SW480 (cell line): ENCODE measurements at regions not wholly inside any gene's neighbourhood (a gene's known extent, or its start where the extent isn't known, plus 50 kb on each side); places are given as distances from the start of the nearest gene placed in this dataset.

Source experiments
- DNase-seq: peaks from one replicate; pipeline ENCODE4 v3.0.0-alpha.2; 2016; ENCODE audit warnings: low spot score

- no peak for DNase-seq
Observed at GRCh38 chr13:85742355-85742754, 56.9 kb downstream of the SLITRK6 start.

GRCh38 chr13:85741017-85741416 is 58.2 kb downstream of the SLITRK6 start:
- DNase-seq = no peak

- DNase-seq = no peak
Observed at GRCh38 chr13:85738696-85739320, 60.4 kb downstream of the SLITRK6 start.

GRCh38 chr13:85737952-85738351 is 61.3 kb downstream of the SLITRK6 start:
- no peak for DNase-seq

GRCh38 chr13:85729296-85729695 is 69.9 kb downstream of the SLITRK6 start:
- no peak for DNase-seq

- DNase-seq = no peak
Observed at GRCh38 chr13:85728811-85729210, 70.4 kb downstream of the SLITRK6 start.

- no peak for DNase-seq
Observed at GRCh38 chr13:85725433-85725832, 73.8 kb downstream of the SLITRK6 start.

GRCh38 chr13:85724546-85725432 is 74.4 kb downstream of the SLITRK6 start:
- DNase-seq = no peak

- DNase-seq = no peak
Observed at GRCh38 chr13:85719749-85720148, 79.5 kb downstream of the SLITRK6 start.

GRCh38 chr13:85717921-85718320 is 81.3 kb downstream of the SLITRK6 start:
- DNase-seq = no peak

GRCh38 chr13:85710545-85710944 is 88.7 kb downstream of the SLITRK6 start:
- DNase-seq = no peak

GRCh38 chr13:85709721-85710120 is 89.5 kb downstream of the SLITRK6 start:
- DNase-seq = no peak

- no peak for DNase-seq
Observed at GRCh38 chr13:85709072-85709471, 90.1 kb downstream of the SLITRK6 start.

- no peak for DNase-seq
Observed at GRCh38 chr13:85700906-85701305, 98.3 kb downstream of the SLITRK6 start.

GRCh38 chr13:85698256-85698655 is 101.0 kb downstream of the SLITRK6 start:
- DNase-seq = no peak

- DNase-seq = no peak
Observed at GRCh38 chr13:85694992-85695391, 104.2 kb downstream of the SLITRK6 start.

- no peak for DNase-seq
Observed at GRCh38 chr13:85693889-85694511, 105.2 kb downstream of the SLITRK6 start.

- no peak for DNase-seq
Observed at GRCh38 chr13:85690368-85690767, 108.9 kb downstream of the SLITRK6 start.

GRCh38 chr13:85685436-85685835 is 113.8 kb downstream of the SLITRK6 start:
- DNase-seq = no peak

- no peak for DNase-seq
Observed at GRCh38 chr13:85675151-85675907, 123.9 kb downstream of the SLITRK6 start.

GRCh38 chr13:85671336-85671735 is 127.9 kb downstream of the SLITRK6 start:
- DNase-seq = no peak

GRCh38 chr13:85666356-85666755 is 132.9 kb downstream of the SLITRK6 start:
- no peak for DNase-seq
